ENCODE measurements at regions not wholly inside any gene's neighbourhood (a gene's known extent, or its start where the extent isn't known, plus 50 kb on each side); places are given as distances from the start of the nearest gene placed in this dataset.
A peak's percentile ranks its signal among the peaks of the same experiment; 100 is the strongest.
"Not testable (repeated sequence)": the region's sequence is repeated elsewhere in the genome, so short reads cannot be mapped to it uniquely, and the experiment has no call there.

DNA sequence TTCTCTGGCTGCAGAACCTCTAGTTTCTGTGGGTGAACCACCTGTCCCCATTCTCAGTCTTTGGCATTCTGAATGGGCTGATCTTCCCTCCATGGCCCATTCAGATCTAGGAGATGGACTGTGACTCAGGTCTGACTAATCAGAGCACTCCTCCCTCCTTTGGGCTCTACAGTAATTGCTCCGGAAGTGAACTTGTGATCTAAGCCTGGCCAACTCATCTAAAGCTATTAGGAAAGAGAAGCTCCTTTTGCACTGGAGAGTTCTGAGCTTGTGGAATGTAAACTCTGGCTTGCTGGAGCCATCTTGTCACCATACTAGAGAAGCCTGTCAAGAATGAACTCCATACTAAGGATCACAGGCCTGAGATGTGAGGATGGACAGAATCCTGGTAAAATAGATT, 168.2 kb downstream of the SUDS3 start (continued):
- TF ChIP-seq, protein P1, sequence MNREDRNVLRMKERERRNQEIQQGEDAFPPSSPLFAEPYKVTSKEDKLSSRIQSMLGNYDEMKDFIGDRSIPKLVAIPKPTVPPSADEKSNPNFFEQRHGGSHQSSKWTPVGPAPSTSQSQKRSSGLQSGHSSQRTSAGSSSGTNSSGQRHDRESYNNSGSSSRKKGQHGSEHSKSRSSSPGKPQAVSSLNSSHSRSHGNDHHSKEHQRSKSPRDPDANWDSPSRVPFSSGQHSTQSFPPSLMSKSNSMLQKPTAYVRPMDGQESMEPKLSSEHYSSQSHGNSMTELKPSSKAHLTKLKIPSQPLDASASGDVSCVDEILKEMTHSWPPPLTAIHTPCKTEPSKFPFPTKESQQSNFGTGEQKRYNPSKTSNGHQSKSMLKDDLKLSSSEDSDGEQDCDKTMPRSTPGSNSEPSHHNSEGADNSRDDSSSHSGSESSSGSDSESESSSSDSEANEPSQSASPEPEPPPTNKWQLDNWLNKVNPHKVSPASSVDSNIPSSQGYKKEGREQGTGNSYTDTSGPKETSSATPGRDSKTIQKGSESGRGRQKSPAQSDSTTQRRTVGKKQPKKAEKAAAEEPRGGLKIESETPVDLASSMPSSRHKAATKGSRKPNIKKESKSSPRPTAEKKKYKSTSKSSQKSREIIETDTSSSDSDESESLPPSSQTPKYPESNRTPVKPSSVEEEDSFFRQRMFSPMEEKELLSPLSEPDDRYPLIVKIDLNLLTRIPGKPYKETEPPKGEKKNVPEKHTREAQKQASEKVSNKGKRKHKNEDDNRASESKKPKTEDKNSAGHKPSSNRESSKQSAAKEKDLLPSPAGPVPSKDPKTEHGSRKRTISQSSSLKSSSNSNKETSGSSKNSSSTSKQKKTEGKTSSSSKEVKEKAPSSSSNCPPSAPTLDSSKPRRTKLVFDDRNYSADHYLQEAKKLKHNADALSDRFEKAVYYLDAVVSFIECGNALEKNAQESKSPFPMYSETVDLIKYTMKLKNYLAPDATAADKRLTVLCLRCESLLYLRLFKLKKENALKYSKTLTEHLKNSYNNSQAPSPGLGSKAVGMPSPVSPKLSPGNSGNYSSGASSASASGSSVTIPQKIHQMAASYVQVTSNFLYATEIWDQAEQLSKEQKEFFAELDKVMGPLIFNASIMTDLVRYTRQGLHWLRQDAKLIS (CRISPR knock-in tag; IDR thresholded peaks at IDR 0.05; ENCODE audit: borderline replicate concordance): no peak
- TF ChIP-seq TEAD4 (CRISPR knock-in tag; IDR thresholded peaks at IDR 0.05): no peak
- TF ChIP-seq ZBTB21 (CRISPR knock-in tag; IDR thresholded peaks at IDR 0.05; ENCODE audit: borderline replicate concordance): no peak
- no peak for TF ChIP-seq PREB (CRISPR knock-in tag; IDR thresholded peaks at IDR 0.05; ENCODE audit: borderline replicate concordance)

DNA sequence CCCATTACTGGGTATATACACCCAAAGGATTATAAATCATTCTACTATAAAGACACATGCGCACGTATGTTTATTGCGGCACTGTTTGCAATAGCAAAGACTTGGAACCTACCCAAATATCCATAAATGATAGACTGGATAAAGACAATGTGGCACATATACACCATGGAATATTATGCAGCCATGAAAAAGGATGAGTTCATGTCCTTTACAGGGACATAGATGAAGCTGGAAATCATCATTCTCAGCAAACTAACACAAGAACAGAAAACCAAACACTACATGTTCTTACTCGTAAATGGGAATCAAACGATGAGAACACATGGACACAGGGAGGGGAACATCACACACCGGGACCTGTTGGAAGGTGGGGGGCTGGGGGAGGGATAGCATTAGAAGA, 171.3 kb downstream of the SUDS3 start:
- H3K27me3 Mint-ChIP-seq (ENCODE audit: low read depth); H3K36me3 Mint-ChIP-seq; H3K4me3 Mint-ChIP-seq; DNase-seq (ENCODE audit: low spot score); ATAC-seq; POLR2A ChIA-PET; H3K27ac Mint-ChIP-seq; CTCF ChIA-PET: not testable (repeated sequence)
- Mint-ChIP-seq H3K9me3 (peaks cover 25% of the 10 kb centered on the region), H3K4me1 (peaks cover 12% of the 10 kb centered on the region)

DNA sequence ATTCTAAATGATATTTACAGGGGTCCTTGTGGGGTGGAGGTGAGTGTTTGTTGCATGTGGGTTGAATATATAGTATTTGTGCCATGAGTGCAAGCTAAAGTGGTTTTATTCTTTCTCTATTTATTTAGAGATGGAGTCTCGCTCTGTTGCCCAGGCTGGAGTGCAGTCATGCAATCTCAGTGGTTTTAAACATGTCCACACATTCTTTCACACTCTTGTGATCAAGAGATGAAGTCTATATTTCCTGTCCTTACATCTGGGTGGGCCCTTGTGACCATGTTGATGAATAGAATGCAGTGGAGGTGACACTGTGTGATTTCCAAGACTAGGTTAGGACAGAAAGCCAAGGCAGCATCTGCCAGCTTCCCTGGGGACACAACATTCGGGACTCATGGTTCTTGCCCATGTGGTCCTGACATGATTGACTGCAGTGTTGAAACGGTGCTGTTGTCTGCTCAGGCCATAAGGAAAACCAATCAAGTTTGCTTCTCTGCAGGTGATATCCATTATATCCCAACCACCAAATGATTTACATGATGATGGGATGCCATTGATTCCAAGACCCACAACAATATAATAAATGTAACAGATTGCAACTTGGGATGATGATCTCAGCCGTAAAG, 172.6 kb downstream of the SUDS3 start:
- peaks cover 11% of the 10 kb centered on the region for H3K4me1 Mint-ChIP-seq
- H3K27ac Mint-ChIP-seq: no peak overlapping the region
- peaks cover 34% of the 10 kb centered on the region for H3K9me3 Mint-ChIP-seq
- CTCF ChIA-PET: no interaction called here
- no peak for DNase-seq (ENCODE audit: low spot score)
- no peak for TF ChIP-seq IRF2 (CRISPR knock-in tag; IDR thresholded peaks at IDR 0.05; ENCODE audit: borderline replicate concordance, low read depth)
- TF ChIP-seq CBFB (CRISPR knock-in tag; IDR thresholded peaks at IDR 0.05; ENCODE audit: low read depth): no peak
- no peak for TF ChIP-seq GRHL2 (CRISPR knock-in tag; IDR thresholded peaks at IDR 0.05; ENCODE audit: insufficient replicate concordance, severe bottlenecking)
- TF ChIP-seq ELF4 (CRISPR knock-in tag; IDR thresholded peaks at IDR 0.05; ENCODE audit: low read depth): no peak
- no peak for ATAC-seq
- H3K4me3 Mint-ChIP-seq: no peak overlapping the region
- no peaks in the 10 kb centered on the region for H3K27me3 Mint-ChIP-seq (ENCODE audit: low read depth)
- peaks cover 6% of the 10 kb centered on the region for H3K36me3 Mint-ChIP-seq
- POLR2A ChIA-PET: no interaction called here

DNA sequence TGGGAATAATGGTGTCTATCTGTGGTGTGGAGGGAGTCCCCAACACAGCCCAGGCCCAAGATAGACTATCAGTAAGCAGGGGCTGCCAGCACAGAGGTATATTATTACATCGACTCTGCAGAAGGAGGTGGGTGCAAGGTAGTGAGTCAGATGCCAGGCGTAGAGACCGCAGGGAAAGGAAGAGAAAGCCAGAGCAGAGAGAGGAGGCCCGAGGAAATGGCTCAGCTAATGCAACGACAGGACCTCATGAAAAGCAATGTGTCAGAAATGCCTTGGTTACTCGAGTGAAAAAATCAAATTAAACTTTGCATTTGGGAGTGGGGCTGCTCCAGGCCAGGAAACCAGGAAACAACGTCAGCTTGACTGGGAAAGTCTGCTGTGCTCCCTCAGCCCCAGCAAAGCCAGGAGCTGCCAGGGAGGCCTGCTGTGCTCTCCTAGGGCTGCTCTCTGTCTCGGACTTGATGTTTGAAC, 173.2 kb downstream of the SUDS3 start:
- no peak for ATAC-seq
- CTCF ChIA-PET: no interaction called here
- 0 out of 2 replicates have a peak, but pooled peaks have one; percentile 56 for TF ChIP-seq ZNF317 (CRISPR knock-in tag; IDR thresholded peaks at IDR 0.05; ENCODE audit: borderline replicate concordance, low read depth)
- no peak for TF ChIP-seq STAT6 (CRISPR knock-in tag; conservative IDR thresholded peaks at IDR 0.05; ENCODE audit: low read depth)
- TF ChIP-seq CBFB (CRISPR knock-in tag; IDR thresholded peaks at IDR 0.05; ENCODE audit: low read depth): no peak
- TF ChIP-seq, protein P2, sequence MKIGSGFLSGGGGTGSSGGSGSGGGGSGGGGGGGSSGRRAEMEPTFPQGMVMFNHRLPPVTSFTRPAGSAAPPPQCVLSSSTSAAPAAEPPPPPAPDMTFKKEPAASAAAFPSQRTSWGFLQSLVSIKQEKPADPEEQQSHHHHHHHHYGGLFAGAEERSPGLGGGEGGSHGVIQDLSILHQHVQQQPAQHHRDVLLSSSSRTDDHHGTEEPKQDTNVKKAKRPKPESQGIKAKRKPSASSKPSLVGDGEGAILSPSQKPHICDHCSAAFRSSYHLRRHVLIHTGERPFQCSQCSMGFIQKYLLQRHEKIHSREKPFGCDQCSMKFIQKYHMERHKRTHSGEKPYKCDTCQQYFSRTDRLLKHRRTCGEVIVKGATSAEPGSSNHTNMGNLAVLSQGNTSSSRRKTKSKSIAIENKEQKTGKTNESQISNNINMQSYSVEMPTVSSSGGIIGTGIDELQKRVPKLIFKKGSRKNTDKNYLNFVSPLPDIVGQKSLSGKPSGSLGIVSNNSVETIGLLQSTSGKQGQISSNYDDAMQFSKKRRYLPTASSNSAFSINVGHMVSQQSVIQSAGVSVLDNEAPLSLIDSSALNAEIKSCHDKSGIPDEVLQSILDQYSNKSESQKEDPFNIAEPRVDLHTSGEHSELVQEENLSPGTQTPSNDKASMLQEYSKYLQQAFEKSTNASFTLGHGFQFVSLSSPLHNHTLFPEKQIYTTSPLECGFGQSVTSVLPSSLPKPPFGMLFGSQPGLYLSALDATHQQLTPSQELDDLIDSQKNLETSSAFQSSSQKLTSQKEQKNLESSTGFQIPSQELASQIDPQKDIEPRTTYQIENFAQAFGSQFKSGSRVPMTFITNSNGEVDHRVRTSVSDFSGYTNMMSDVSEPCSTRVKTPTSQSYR (CRISPR knock-in tag; IDR thresholded peaks at IDR 0.05): no peak
- TF ChIP-seq ZNF416 (CRISPR knock-in tag; IDR thresholded peaks at IDR 0.05): no peak
- Mint-ChIP-seq H3K9me3 (peaks cover 34% of the 10 kb centered on the region), H3K36me3 (peaks cover 6% of the 10 kb centered on the region), H3K4me1 (peaks cover 15% of the 10 kb centered on the region), H3K27me3 (ENCODE audit: low read depth) (no peaks in the 10 kb centered on the region), H3K27ac (no peak overlapping the region), H3K4me3 (no peak overlapping the region)
- DNase-seq (ENCODE audit: low spot score): no peak
- POLR2A ChIA-PET: no interaction called here
